Epithelial cell of prostate (primary cell): ENCODE measurements at regions not wholly inside any gene's neighbourhood (a gene's known extent, or its start where the extent isn't known, plus 50 kb on each side); places are given as distances from the start of the nearest gene placed in this dataset.

Experiments
- DNase-seq: peaks from one replicate; pipeline ENCODE4 v3.0.0-alpha.2; 2011; ENCODE audit warnings: low read depth, low spot score
- H3K27ac ChIP-seq: fragments of 450-650 bp; 2 replicates; pipeline ENCODE4 v1.5.1; 2017; ENCODE audit warnings: mild to moderate bottlenecking

DNA sequence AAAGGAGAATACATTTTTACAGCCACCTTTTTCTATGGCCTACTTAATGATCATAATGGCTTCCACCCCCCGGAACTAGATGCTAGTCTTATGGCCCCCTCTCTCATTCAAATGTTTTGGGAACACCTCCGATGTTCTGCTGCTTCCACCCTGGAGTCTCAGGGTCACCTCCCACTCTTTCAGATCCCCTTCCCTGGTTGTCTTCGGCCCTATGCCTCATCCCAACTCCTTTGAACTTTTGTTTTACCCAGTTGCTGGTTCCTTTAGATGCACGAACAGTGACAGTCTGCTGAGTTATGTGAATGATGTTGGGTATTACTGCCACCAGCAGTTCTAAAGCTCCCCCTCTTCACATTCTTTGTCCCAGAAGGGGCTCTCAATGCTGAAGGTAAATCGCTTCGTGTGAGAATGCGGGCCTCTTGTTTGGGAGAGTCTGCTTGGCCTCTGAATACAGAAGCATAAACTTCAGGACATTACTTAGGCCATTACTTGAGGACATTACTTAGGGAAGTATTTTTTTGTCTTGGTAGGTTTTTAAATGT lies 309.1 kb downstream of the SOX4 start:
- H3K27ac ChIP-seq = no peak overlapping the region
- no peak for DNase-seq

GRCh38 chr6:21905531-21905930 lies 312.0 kb downstream of the SOX4 start:
- no peak overlapping the region for H3K27ac ChIP-seq
- no peak for DNase-seq

- no peak overlapping the region for H3K27ac ChIP-seq
- DNase-seq = no peak
These were observed 313.3 kb downstream of the SOX4 start for GRCh38 chr6:21906826-21907225.

GRCh38 chr6:21907291-21907690 lies 313.7 kb downstream of the SOX4 start:
- H3K27ac ChIP-seq = no peak overlapping the region
- no peak for DNase-seq

DNA sequence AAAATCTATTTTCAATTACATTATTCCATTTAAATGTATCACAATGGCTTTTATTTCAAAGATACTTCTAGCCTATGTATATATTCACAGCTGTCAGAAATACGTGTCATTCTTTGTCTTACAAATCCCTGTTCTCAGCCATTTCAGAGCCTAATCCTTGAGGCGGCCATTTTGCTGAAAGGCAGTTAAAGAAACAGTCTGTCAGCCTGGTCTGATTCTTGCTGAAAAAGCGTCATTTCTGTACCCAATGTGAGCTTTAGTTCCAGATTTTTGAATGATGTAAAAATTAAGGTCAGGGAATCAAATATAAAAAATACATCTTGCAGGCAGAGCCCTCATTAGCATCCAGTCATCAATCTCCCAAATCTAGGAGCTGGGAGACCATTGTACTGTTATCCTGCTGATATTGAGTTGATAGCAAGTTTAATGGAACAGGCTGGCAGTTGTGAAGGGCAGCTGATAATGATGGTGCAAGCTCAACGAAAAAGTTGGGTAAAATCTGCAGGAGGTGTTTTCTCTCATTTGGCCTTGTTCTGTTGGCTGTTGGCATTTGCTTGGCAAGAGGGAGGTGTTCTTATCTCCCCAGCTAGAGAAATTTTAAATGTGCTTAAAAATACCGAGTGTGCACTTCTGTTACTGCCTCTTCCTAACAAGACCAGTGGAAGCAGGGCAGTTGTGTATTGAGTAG lies 314.8 kb downstream of the SOX4 start:
- no peak for DNase-seq
- no peak overlapping the region for H3K27ac ChIP-seq

GRCh38 chr6:21909321-21909720 lies 315.8 kb downstream of the SOX4 start:
- no peak overlapping the region for H3K27ac ChIP-seq
- DNase-seq = no peak

DNA sequence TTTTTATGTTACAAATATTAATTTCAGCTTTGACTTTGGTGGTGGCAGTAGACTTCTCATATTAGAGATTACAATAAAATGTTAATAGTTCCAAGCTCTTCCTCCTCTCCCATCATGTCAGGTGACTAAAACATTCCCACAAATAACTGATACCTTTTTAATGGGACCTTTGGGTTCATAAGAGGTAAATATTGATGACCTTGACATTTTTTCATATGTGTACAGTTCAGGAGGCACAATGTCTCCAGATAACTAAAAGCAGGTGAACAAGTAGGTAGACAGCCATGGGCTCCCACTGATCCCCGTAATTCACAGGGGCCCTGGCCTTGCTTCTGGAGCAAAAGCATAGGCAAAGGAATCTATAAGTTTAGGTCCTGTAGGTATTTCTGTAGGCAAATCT lies 317.7 kb downstream of the SOX4 start:
- H3K27ac ChIP-seq = no peak overlapping the region
- DNase-seq = no peak

- no peak overlapping the region for H3K27ac ChIP-seq
- DNase-seq = no peak
These were observed 318.7 kb downstream of the SOX4 start for GRCh38 chr6:21912151-21912832.

DNA sequence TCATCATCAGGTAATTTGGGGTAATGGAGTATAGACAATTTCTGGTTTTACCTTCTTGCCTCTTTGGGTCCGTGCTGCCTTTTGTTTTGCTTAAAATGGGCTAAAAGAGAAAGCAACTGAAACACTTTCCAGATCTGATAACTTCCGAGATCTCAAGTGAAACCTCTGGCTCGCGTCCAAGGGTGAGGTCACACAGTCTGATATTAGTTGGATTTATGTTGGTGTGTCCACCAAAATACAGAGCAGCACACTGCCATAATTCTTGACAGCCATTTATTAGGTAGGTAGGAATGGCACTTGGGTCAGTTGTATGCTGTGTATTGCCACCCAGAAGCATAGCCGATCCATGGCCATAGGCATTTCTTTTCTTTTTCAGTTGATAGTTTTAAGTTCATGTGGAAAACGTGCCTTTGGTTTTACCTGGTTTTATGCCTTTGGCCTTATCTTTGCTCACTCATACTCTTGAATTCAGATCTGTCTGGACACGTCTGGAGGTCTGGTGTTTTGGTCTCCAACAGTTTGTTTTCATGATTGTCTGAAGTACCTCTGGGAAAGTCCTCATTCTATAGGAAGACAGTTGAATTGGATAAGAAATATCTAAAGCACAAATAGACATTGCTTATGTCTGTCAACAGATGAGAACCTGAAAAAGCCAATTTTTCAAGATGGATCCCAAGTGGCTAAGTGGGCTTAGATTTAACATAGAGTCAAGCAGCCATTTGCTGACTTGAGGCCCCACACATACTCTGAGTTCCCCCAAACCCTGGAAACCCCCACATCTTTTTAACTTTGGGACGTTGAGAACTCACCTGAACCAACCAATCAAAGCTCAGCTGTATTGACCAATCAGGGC lies 320.8 kb downstream of the SOX4 start:
- no peak overlapping the region for H3K27ac ChIP-seq
- no peak for DNase-seq

- no peak overlapping the region for H3K27ac ChIP-seq
- DNase-seq = no peak
These were observed 322.2 kb downstream of the SOX4 start for GRCh38 chr6:21915707-21916260.

GRCh38 chr6:21918041-21918440 lies 324.5 kb downstream of the SOX4 start:
- DNase-seq = no peak
- H3K27ac ChIP-seq = no peak overlapping the region

- no peak overlapping the region for H3K27ac ChIP-seq
- no peak for DNase-seq
These were observed 325.1 kb downstream of the SOX4 start for GRCh38 chr6:21918666-21919065.

- DNase-seq = no peak
These were observed 328.5 kb downstream of the SOX4 start for GRCh38 chr6:21922086-21922485.

GRCh38 chr6:21924002-21924401 lies 330.5 kb downstream of the SOX4 start:
- no peak overlapping the region for H3K27ac ChIP-seq
- DNase-seq = no peak

More at GRCh38 chr6:21922086-21922485, 328.5 kb downstream of the SOX4 start:
- no peak overlapping the region for H3K27ac ChIP-seq

GRCh38 chr6:21928827-21929226 lies 335.3 kb downstream of the SOX4 start:
- no peak for DNase-seq
- H3K27ac ChIP-seq = no peak overlapping the region

GRCh38 chr6:21931641-21932335 lies 338.2 kb downstream of the SOX4 start:
- H3K27ac ChIP-seq = no peak overlapping the region
- DNase-seq = no peak

DNA sequence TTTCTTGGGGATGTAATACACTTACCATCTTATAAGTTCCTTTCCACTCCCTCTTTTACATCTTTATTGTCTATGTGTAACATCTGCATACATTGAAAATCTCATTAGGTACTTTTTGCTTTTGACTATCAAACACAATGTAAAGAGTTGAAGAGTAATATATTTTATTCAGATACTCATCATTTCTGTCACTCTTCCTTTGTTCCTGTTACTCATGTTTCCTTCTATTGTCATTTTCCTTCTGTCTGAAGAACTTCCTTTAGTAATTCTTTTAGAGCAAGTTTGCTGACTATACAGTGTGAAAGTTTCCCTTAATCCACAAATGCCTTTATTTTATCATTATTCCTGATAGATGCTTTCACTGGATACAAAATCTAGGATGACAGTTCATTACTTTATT lies 339.8 kb downstream of the SOX4 start:
- no peak overlapping the region for H3K27ac ChIP-seq
- DNase-seq = no peak

DNA sequence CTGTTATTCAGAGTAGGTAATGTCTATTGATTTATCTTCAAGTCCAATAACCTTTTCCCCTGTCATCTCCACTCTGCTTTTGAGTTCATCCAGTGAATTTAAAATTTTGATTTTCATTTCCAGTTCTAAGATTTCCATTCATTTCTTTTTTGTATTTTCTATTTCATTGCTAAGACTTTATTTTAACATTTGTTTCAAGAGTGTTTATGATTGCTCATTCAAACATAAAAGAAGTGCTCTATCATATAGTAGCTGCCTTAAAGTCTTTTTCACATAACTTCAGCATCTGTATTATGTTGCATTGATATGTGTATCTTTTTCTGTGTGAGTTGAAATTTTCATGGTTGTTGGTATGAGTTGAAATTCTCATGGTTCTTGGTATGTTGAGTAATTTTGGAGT lies 341.6 kb downstream of the SOX4 start:
- no peak for DNase-seq
- no peak overlapping the region for H3K27ac ChIP-seq

DNA sequence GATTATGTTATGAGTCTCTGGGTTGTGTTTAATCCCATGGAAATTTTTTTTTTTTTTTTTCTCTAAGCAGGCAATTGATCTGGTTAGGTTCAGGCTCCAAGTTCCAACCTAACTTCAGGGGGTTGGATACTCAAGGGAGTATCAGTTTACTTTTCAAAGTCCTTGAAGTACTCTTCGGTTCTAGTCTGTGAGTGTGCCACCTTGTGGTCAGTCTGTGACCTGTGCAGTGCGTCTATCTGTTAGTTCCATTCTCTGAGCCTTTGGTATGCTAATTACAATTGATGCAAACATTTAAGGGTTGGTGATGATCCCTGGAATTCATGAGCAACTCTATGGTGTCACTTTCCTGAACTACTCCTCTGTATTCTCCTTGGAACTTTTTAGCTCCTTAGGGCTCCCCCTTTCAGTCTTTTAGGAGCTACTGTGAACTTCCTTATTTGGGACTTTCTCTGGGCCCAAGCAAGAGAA lies 342.0 kb downstream of the SOX4 start:
- no peak overlapping the region for H3K27ac ChIP-seq
- no peak for DNase-seq

DNA sequence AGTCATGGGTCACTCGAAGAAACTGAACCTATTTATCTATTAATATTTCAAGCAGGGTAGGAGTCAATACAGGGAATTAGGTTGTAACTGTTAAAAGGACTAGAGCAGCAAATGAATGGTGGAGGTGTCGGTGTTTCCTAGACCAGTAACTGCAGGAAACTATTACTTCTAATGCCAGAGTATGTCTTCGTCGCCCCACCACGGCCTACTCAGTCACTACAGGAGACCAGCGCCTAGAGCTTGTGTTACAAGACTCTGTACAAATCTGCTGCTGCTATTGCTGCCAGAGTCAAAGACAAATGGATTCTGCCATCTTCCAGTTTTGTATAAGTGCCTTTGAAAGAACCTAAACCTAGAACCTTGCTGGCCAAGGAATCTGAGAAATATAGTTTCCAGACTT lies 343.9 kb downstream of the SOX4 start:
- DNase-seq = no peak
- no peak overlapping the region for H3K27ac ChIP-seq
